GM12873 (cell line): ENCODE measurements at regions not wholly inside any gene's neighbourhood (a gene's known extent, or its start where the extent isn't known, plus 50 kb on each side); places are given as distances from the start of the nearest gene placed in this dataset.

Experiments
- TF ChIP-seq, protein P1 (sequence below): IDR thresholded peaks from 2 replicates; pipeline ENCODE4 v1.5.1; 2012; ENCODE audit warnings: low read depth, mild to moderate bottlenecking, moderate library complexity, low read length, control low read depth; ENCODE audit not compliant: insufficient read depth; ENCODE audit errors: missing control alignments

DNA sequence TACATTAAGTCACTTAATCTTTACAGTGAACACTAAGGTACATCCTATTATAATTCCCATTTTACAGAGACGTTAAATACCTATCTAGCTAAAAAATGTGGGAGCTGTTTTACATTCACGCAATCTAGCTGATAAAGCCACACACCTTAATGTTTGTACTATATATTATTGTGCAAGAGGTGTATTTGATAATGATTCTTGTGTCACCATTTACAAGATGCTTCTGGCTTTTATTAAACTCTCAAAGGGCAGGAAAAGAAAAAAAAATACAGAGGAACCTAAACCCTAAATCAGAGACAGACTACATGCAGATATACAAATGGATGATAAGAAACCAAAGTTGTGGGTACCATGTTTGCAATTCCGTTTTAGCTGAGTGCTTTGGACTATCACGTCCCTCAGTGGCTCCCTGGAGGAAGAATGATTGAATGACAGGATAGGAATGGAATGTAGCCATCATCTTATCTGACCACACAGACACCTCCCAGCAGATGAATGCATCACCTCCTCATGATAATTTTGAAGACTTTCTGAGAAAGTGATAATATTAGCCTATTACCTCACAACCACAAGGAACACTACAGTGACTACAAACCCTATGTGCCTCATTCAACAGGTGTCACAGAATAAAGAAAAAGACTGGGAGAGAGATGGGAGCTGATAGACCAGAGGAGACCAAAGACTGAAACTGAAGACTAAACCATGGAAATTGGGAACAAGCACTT lies 230.5 kb upstream of the SERP2 start:
- TF ChIP-seq, protein P1, sequence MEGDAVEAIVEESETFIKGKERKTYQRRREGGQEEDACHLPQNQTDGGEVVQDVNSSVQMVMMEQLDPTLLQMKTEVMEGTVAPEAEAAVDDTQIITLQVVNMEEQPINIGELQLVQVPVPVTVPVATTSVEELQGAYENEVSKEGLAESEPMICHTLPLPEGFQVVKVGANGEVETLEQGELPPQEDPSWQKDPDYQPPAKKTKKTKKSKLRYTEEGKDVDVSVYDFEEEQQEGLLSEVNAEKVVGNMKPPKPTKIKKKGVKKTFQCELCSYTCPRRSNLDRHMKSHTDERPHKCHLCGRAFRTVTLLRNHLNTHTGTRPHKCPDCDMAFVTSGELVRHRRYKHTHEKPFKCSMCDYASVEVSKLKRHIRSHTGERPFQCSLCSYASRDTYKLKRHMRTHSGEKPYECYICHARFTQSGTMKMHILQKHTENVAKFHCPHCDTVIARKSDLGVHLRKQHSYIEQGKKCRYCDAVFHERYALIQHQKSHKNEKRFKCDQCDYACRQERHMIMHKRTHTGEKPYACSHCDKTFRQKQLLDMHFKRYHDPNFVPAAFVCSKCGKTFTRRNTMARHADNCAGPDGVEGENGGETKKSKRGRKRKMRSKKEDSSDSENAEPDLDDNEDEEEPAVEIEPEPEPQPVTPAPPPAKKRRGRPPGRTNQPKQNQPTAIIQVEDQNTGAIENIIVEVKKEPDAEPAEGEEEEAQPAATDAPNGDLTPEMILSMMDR = no peak

DNA sequence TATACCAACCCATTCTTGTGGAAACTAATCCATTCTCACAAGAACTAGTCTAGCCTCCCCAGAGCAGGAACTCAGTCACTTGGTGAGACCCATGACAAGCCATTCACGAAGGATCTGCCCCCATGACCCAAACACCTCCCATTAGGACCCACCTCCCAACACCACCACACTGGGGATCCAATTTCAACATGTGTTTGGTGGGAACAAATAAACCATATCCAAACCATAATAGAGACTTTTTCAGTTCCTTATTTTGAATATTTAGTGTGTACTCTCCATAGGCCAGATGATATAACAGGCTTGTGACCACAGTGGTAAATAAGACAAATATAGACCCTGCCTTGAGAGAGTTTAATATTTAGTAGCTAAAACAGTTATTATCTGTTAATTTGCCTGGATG lies 227.5 kb upstream of the SERP2 start:
- TF ChIP-seq, protein P1 = no peak

DNA sequence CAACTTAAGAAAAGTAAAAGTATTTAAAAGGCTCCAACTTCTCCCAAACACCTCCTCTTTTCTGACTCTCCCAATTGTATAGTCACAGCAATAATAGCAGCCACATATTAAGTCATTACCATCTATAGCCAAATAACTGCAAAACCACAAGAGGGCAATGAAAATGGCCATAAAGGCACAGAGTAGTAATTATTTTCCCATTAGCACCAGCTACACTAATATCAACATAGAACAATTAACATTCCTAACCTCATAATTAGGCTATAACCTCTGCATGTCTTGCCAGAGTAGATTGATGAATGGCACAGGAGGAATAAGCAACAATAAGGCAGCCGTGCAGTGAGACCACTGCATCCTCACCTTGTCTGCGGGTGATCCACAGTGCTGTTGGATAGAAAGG lies 226.4 kb upstream of the SERP2 start:
- TF ChIP-seq, protein P1 = no peak

DNA sequence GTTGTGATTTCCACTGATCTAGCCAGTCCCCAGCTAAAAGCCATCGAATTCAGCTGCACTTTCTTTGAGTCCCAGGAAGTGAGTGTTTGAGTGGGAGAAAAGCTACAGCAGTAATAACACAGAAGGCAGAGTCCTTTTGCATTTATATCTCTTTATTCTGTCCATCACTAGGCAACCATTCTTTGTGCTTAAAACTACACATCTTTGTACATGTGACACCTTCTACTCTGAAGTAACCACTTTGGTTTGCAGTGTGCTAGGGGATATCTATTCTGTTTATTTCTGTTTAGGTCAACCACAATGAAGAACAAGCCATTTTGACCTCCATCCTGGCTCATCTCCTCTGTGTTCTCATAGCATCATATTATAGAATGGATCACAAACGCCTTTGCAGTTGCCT lies 226.0 kb upstream of the SERP2 start:
- TF ChIP-seq, protein P1 = no peak

DNA sequence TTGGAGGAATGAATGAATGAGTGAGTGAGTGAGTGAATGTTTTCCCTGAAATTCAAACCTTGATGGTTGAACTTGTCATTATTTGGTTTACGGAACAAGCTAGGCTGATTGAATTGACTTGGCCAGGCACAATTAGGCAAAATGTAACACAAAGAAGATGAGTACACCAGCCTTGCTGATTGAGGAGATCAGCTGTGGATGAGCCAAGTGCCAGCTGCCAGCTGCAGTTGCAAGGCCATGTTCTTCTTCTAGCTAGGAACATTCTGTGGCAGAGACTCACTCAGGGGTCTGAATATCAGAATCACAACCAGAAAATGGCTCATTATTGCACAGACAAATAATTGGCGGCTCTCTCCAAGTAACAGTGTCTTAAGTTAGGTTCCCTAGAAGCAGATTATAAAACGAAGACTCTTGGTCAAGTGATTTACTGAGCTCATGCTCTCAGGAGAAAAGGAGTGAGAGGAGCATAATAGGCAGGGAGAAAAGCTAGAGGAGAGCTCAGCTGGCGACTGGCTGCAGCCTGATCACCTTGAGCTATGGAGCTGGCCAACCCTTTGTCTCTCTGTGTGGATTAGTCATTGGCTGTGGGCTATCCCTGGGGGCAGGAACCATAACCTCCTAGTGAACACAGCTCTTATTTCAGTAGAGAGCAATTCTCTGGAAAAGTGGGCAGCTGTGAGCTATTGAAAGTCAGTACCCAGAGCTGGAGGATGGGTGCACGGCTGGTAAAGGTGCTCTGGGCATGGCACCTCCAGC lies 225.3 kb upstream of the SERP2 start:
- TF ChIP-seq, protein P1 = no peak

DNA sequence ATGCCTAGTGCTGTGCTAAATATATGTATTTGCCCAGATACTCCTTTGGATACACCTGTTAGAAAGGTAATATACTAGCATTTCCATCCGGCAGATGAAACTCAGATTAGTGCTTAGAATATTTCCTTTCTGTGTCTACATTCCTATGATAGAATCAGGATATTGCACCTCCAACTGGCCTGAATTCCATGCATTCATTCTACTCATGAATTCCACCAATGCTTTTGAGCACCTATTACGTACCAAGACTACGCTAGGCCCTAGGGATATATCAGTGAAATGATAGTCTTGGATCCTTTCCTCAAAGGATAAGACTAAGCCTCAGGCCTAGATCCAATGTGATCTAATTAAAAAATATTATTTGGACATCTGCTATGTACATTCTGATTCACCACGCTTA lies 223.8 kb upstream of the SERP2 start:
- TF ChIP-seq, protein P1 = no peak

DNA sequence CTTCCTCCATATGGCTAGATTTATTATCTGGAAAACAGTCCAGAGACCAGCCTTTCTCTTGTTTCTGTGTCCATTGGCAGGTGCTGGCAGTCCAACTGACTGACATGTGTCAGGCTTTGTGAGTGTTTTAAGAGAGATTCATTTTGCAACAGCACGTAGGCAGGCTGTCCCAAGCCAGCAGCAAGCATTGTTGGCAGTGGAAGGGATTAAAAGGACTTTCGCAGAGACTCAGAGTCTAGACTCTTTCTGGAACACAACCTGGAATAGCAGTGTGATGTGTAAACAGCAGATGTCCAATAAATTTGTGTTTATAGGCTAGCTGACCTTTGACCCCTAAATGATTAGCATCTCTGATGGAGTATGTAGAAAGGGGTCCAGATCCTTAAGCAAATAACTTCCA lies 222.2 kb upstream of the SERP2 start:
- TF ChIP-seq, protein P1 = no peak
